HG03025 (cell line): ENCODE measurements at regions not wholly inside any gene's neighbourhood (a gene's known extent, or its start where the extent isn't known, plus 50 kb on each side); places are given as distances from the start of the nearest gene placed in this dataset.

Experiments used
- ATAC-seq: cut with Tn5 transposase; IDR thresholded peaks from one replicate; pipeline ENCODE4 v1.9.1; 2021; ENCODE audit warnings: mild to moderate bottlenecking, moderate library complexity; ENCODE audit not compliant: unreplicated experiment, low FRiP score

DNA sequence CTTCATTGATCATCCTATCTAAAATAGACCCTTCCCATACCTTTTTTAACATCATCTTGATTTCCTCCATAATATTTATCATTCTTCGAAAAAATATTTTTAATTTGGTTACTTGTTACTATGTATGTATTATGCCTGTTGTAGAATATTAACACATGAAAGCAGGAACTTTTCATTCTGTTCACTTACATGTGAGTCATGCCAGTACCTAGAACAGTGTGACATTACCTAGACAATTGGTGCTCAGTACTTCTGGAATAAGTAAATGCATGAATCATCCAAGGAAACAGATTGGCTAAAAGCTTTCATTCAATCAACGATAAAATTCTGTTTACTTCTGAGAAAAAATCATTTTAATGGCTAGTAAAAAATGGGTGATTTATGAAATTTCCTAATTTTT lies 76.4 kb downstream of the CXXC4 start:
- no peak for ATAC-seq

DNA sequence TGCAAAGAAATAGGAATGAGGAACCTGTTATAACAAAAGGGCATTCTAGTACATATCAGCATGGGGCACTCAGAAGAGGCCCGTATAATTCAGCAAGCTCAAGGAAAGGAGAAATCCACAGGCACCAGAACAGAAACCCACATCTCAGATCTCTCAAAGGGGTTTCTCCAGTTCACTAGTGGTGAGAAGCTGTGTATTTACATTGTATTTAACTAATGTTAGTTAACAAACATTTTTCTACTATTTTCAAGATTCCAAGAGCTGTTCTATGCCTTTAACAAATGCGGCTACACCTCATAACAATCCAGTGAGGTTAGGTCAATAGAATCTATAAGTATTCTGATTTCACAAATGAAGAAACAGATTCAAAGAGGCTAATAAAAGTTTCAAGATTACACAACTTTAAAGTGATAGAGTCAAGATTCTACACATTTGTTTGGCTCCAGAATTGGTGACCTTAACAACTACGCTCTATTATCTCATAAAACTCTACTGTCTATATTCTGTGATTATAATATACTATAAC lies 77.3 kb downstream of the CXXC4 start:
- no peak for ATAC-seq

DNA sequence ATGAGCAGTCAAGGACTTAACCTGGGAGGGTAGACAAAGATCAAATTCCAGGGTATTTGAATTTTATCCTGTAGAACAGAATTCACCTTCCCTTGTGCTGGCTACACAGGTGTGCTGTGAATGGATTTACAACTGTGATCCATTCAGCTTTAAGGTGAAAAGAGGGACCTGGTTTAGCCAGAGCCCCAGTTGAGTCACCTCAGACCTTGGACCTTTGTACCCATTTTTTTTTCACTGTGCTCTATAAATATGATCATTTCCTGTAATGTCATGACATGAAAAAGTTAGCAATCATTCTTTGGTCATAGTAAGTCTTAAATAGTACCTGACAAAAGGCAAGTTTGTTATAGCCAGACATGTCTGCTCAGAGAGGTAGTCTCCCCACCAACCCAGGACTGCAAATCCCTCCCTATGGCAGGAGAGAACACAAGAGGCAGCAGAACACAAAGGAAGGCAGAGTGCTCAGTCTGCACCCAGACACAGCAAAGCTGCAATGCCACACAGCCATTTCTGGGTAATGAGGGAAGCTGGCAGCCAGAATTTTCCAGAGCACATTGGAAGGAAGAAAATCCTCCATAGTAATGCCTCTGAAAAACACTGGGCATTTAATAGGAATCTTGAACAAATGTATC lies 77.9 kb downstream of the CXXC4 start:
- no peak for ATAC-seq

DNA sequence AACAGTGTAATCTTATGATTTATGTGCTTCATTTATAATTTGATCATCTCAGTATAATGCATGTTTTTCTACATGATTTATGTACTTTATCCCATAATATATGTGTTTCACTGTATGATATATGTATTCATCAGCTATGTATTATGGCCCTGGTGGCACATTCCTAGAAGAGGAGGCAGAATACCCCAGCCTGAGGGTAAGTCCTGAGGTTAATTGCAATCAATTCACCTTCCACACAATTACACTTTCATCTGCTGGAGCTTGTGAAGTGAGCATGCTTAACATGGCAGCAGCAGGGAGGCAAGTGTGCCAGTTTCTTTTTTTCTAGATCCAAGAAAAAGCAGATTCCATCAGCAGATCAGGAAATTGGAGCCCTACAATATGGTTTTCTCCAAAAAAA lies 81.2 kb downstream of the CXXC4 start:
- no peak for ATAC-seq

DNA sequence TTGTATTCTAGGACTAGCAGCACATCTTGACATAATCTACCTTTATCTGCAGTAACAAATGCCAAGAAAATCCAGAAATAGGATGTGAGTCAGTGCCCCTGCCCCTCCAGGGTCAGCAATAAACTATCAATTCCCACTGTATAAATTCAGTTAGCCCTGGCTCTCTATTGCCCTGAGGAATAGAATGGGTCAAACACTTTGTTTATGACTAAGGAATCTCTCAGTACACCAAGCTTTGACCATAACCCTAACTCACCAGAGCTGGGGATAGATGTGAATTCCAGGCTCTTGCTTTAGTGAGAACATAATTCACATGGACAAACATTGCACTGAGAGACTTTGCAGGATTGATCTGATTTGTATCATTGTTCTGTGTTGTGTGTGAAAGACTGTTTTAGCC lies 82.3 kb downstream of the CXXC4 start:
- ATAC-seq = no peak

DNA sequence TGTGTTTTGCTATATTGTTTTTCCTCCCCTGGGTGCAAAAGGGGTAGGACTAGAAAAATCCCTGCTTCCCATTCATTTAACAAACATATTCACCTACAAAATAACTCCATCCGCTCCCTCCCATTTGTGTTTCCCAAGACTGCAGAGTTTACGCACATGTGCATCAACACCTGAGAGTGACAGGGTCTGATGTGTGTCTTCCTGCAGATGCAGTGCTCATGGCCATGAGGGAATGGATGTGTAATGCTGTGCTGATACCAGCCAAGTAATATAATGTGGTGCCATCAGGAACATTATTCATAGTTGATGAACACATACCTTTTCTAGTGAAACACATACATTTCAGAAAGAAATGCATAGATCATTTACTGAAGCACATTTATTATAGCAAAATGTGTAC lies 83.2 kb downstream of the CXXC4 start:
- ATAC-seq = no peak

DNA sequence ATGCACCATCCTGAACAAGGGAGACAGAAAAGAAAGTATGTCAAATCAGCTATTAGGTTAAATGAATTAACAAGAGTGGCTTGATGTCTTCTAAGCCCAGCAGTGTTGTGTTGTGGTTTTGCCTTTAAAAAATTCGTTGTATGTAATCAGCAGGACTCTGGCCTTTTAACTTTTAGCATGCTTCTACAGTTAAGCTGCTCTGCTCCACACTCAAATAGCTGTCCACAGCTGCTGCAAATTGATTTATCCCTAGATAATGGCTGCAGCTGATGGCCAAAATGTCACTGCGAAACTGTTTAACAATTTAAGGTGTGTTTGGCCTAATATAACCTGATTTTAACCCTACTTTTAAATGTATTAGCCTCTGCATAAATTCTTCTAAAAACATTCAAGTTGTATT lies 85.8 kb downstream of the CXXC4 start:
- ATAC-seq = no peak

DNA sequence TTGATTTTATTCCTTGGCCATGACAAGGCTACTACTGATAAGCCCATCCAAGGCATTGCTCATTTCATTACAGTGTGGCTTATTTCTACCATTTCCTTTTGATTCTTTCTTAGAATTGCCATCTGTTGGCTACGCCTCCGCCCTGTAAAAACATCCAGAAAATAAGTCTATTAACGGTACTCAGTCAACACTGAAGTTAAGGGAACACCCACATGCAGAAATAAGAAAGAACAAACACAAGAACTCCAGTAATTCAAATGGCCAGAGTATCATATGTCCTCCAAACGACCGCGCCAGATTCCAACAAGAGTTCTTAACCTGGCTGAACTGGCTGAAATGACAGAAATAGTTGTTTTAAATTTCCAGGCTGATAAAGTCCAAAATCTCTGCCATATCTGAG lies 90.3 kb downstream of the CXXC4 start:
- no peak for ATAC-seq

DNA sequence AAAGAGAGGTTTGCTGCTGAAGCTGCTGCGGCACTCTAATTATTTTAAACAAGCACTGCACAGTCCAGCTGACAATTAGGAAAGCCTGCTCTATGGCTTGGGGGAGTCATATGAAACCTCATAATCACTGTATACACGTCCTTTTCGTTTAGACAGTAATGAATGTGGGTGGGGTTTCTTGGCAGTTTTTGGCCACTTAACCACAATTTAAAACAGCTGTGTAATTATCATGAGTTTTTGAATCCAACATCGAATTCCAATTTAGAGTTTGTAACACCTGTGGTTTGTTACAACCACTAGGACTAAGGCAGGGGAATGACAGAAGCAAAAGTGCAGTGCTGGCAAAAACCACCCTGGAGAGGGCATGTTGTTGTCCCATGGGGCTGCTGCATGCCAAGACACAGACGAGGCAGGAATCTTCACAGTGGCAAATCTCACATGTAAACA lies 99.5 kb downstream of the CXXC4 start:
- no peak for ATAC-seq

DNA sequence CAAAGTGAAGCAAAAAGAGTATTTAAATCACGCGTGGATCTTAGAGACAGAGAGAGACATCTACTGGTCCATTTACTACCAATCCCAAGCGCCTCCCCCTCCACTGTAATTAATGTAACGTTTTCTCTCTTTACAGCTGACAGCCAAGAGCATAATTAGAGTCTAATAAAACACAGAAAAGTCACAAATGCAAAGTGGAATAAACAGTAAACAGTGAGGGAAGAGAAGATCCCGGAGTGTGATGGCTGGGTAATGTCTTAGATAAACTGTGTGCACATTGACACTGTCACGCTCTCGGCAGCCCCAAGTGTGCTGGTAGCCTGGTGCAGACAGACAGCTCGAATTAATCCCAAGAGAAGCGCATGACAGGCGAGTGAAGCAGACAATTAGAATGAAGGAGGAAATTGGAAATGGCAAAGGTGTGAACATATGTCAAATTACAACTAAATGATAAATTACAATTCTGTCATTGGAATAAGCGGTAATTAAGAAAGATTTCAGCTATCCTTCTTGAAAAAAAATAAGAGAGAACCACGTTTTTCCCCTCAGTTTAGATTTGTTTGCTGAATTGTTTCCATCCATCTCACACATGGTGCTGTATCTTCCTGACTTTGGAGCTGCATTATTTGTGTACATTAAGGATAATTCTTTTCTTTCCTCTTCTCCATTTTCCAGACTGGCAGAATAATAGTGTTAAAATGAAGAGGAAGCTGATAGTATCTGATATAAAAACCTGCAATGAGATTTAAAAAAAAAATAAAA lies 100.1 kb downstream of the CXXC4 start:
- ATAC-seq = no peak

DNA sequence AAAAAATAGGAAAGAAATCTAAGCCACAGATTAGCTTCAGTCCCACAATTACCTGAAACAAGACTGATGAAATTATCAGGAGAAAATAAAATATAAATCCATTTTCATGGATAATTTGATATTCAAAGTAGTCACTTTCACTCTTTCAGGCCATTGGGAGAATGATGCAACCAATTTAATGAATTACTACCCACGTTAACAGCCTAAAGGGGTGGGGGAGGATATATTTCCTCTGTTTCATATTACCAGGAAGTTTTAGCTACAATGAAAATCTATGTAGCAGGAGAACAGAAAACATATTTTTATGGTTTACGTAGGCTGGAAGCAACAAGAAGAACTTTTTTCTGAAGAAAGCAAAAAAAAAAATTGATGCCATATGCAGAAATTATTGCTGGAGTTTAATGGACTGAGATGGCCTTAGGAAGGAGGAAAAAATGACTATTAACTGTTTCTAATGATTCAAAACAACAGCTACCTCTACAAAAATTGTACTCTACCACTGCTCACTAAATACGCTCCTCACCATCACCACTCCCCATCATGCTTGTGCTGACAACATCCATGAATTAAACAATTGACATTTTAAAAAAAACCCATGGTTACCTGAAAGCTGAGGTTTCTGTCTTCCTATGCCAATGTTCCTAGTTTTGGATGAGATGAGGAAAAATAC lies 100.9 kb downstream of the CXXC4 start:
- no peak for ATAC-seq

DNA sequence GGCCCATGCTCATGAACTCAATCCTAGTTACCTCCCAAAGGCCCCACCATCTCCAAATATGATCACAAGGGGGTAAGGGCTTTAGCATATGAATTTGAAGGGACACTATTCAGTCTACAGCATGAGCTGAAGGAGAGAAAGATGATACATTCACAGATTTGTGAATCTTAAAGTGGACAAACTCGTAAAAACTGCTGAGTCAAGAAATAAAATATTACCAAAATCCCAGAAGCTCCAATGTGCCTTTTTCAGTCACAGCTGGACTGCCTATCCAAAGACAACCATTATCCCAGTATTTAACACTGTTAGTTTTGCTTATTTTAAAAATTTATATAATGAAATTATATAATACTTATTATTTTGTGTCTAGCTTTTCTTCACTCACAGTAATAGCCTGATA lies 109.0 kb downstream of the CXXC4 start:
- ATAC-seq = no peak

DNA sequence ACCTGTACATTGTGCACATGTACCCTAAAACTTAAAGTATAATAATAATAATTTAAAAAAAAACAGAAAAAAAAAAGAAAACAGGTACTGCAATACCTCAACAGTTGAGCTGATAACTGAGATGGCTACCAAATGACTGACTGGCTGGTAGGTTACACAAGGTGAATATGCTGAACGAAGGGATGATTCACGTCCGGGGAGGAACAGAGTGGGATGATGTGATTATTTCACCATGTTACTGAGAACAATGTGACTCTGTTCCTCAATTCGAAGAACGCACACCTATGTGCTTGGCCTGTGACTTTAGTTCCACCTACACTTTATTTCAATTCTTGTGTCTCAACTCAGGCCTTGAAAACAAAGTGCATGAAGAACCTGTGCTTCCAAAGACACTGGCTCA lies 111.7 kb downstream of the CXXC4 start:
- no peak for ATAC-seq

DNA sequence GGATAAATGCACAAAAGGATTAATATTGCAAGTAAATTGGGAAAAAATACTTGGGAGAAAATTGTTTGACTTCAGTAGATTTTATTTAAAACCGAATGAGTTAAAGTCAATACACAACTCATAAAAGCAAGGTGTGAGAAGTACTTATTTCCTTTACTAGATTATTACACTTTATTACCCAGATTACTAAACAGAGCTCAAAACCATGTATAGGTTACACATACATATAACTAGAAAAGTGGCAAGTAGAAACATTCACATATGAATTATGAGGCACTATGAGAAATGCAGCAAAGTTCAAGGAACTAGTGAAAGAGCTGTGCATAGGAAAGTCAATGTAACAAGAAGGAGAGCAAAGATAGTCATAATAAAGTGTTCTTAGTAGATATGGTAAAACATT lies 113.0 kb downstream of the CXXC4 start:
- ATAC-seq = no peak

DNA sequence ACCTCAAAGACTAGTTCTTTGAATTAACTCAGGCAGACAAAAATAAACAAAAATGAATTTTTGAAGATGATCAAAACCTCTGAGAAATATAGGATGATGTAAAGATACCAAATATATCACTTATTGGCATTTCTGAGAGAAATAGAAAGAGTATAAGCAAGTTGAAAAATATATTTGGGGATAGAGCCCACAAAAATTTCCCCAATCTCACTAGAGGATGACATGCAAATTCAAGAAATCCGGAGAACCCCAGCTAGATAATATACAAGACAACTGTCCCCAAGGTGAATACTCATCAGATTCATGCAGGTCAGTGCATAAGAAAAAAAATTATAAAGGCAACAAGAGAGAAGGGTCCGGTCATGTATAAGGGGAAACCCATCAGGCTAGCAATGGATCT lies 129.1 kb downstream of the CXXC4 start:
- no peak for ATAC-seq

DNA sequence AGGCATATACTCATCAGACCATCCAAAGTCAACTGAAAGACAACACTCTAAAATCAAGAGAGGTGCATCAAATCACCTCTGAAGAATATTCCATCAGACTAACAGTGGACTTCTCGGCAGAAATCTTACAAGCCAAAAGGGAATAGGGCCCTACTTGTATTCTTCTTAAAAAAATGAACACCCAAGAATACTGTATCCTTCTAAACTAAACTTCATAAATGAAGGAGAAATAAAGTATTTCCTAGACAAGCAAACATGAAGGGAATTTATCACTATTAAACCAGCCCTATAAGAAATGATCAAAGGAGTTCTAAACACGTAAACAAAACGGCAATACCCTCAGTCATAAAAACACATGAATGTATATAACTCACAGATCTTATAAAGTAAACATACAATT lies 141.2 kb downstream of the CXXC4 start:
- no peak for ATAC-seq

DNA sequence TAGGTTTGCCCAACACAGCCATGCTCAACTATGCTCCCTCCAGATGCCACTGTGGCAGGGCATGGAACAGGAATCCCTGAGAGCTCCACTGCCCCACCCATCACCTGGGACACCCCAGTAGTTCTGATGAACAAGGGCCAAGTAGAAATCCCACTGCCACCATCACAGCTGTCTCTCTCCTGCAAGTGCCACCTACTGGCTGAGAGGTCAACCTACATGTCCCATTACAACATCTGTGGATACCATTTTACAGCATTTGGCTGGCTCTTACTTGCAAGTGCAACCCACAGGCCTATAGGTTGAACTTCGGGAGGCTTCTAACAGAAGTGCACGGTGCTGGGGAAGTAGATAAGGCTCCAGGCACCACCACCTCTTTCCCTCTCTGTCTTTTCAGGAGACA lies 142.5 kb downstream of the CXXC4 start:
- ATAC-seq = no peak

DNA sequence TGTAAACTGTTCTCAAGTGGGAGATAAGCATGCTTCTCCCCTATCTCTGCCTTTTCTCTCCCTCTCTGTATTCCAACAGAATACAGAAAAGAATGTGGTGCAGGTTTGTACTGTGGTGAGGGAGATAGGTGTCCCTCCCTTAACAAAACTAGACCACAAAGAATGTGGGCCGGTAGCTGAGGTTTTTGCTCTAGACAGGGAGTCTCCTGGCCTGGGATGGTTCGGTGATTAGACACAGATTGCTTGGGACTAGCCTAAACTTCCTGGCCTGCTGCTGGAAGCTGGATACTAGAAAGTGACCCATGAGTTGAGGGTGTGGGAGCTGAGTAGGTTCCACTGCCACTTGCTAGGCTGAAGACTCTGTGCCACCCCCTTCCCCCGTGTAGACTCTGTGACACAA lies 143.0 kb downstream of the CXXC4 start:
- ATAC-seq = no peak

DNA sequence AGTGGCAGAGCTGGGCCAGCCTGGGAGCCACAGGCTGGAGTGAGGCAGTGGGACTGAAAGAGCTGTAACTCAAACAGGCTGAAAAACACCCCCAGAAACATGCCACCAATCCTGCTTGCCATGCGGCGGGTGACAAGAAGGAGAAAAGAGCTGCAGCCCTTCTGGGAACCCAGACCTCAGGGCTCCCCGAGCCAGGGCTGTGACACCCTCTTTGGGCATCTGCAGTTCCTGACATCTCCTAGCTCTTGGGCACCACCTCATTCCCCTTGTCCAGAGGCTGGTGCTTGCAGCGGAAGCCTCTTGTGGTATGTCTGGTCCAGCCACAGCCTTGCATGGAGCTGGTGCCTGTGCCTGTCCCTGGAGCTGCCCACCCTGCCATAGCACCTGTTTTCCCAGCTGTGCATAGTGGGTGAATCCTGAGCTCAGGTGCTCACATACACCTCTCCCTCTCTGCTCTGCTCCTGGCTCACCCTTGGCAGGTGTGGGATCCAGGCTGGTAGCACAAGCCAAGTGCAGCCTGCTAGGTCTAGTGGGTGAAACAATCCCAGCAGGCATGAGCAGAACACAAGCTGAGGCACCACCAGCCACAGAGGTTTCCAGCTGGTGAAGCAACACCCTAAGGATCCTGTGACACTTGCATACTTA lies 149.0 kb downstream of the CXXC4 start:
- no peak for ATAC-seq

DNA sequence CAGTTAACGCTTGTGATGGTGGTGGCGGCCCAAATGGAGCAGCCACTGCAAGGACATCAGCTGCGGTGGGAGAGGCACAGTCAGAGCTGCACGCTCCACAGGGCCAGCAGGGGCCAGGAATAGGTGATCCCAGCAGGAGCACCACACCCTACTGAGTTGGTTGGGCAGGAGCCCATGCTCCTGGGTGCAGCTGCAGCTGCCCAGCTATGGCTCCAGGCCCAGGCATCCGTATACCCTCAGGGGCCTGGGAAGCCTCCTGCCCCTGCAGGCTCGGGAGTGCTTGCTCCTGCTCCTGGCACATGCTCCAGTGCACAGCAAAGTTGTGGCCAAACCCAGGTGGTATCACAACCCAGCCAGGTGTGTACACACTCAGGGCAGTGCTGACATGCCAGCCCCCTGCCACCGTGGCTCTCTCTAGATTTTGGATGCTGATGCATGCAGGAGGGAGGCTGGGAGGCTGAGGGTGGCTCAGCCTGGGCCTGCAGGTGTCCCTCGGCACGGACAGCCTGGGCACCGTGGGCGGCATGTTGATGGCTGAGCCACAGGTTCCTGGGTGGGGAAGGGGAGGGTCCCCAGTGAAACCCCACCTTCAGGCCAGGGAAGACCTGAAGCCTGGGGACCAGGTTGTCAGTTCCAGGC lies 150.2 kb downstream of the CXXC4 start:
- ATAC-seq = no peak

DNA sequence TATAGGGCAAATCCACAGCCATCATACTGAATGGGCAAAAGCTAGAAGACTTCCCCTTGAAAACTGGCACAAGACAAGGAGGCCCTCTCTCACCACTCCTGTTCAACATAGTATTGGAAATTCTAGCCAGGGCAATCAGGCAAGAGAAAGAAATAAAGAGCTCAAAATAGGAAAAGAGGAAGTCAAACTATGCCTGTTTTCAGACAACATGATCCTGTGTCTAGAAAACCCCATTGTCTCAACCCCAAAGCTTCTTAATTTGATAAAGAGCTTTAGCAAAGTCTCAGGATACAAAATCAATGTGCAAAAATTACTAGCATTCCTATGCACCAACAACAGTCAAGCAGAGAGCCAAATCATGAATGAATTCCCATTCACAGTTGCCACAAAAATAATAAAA lies 160.3 kb downstream of the CXXC4 start:
- ATAC-seq = no peak
